H54 (cell line): ENCODE measurements at regions not wholly inside any gene's neighbourhood (a gene's known extent, or its start where the extent isn't known, plus 50 kb on each side); places are given as distances from the start of the nearest gene placed in this dataset.
"Not testable (repeated sequence)": the region's sequence is repeated elsewhere in the genome, so short reads cannot be mapped to it uniquely, and the experiment has no call there.

Experiments
- DNase-seq: peaks from one replicate; pipeline ENCODE4 v3.0.0; 2011; ENCODE audit warnings: low spot score, mixed read lengths; ENCODE audit not compliant: insufficient read length
- FAIRE-seq: peaks from 3 replicates; lab custom pipeline; 2011; peaks lifted over from hg19 to GRCh38; lab: Jason Lieb, UNC
- POLR2A ChIP-seq: IDR thresholded peaks from 2 replicates; pipeline ENCODE4 v1.6.1; 2011; ENCODE audit warnings: low read depth, mild to moderate bottlenecking, low read length

- no peak for FAIRE-seq
- no peak for TF ChIP-seq POLR2A
- DNase-seq, result no peak
Observed at GRCh38 chr2:133847591-133847990, 279.3 kb upstream of the NCKAP5 start.

DNA sequence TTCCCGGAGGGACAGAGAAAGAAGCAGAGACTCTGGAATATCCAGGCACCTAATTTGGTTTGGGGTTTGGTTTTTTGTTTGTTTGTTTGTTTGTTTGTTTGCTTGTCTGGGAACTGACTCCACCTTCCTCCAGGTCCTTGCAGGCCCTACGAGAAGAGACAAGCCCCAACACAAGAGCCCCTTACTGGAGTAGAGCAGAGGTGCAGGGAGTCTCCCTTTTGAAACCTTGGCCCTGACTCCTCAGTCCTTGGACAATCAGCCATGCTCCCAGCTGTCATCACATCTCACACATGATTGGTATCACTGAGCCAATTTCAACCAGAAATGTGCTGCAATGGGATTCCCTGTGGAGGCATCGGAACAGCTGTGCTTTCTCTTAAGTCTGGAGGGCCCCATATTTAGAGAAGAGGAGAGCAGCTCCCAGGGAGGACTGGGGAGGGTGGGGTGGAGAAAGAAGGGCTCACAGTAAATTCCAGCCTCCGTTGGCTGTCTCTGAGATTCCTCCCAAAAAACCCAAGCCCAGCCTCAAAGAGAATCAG is 279.9 kb upstream of the NCKAP5 start:
- TF ChIP-seq POLR2A, result no peak
- DNase-seq, result no peak
- FAIRE-seq, result no peak

DNA sequence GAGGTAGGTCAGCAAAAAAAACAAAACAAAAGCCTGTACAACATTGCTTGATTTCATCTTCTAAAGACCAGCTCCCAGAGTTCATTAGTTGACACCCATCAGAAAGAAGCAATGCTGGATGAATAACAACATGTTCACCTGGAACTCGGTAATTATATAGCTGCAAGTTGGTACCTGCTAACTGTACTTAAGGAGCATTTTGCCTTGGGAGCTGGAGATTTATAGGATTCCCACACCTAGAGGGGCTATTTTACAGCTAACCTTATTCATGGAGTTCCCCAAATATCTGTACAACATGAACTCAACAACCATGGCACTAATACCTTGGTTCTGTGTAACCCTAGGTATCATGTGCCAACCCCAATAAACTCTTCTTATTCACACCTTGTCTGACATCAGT is 281.1 kb upstream of the NCKAP5 start:
- DNase-seq (no peak), FAIRE-seq (no peak)
- no peak for TF ChIP-seq POLR2A

- TF ChIP-seq POLR2A, result no peak
- FAIRE-seq (no peak), DNase-seq (no peak)
Observed at GRCh38 chr2:133854603-133855200, 286.4 kb upstream of the NCKAP5 start.

- no peak for TF ChIP-seq POLR2A
- FAIRE-seq (no peak), DNase-seq (no peak)
Observed at GRCh38 chr2:133855526-133855925, 287.3 kb upstream of the NCKAP5 start.

DNA sequence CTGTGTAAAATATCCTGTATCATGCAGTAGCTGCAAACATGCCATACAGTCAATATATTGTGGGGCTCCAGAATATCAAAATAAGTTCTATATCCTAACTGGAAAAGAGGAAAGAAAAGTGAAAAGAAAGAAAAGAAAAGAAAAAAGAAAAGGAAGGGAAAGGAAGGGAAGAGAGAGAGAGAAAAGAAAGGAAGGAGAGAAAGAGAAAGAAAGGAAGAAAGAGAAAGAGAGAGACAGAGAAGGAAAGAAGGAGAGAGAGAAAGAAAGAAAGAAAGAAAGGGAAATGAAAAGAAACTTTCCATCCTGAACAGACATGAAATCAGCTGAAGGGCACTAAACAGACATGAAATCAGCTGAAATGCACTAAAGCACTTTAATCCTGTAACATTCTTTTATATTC is 288.4 kb upstream of the NCKAP5 start:
- no peak for FAIRE-seq
- no peak for TF ChIP-seq POLR2A
- DNase-seq, result no peak

- TF ChIP-seq POLR2A, result no peak
- FAIRE-seq (no peak), DNase-seq (no peak)
Observed at GRCh38 chr2:133859578-133859977, 291.3 kb upstream of the NCKAP5 start.

GRCh38 chr2:133862400-133862977 is 294.2 kb upstream of the NCKAP5 start:
- DNase-seq, result no peak
- no peak for FAIRE-seq
- no peak for TF ChIP-seq POLR2A

GRCh38 chr2:133863106-133863800 is 295.0 kb upstream of the NCKAP5 start:
- no peak for TF ChIP-seq POLR2A
- FAIRE-seq (no peak), DNase-seq (no peak)

DNA sequence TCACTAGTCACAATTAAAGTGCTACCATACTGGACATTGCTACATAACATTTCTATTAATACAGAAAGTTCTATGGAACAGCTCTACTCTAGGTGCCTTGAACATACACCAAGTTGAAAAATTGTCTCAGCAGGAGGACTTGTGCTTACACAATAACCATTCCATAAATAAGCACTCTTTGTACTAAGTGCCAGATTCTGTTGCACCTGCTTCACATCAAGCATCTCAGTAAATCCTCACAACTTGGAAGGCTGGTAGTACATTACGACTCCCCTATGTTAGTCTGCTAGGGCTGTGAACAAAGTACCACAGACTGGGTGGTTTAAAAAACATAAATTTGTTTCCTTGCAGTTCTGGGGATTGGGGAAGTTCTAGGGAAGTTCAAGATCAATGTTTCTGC is 296.9 kb upstream of the NCKAP5 start:
- no peak for TF ChIP-seq POLR2A
- FAIRE-seq (no peak), DNase-seq (no peak)

- no peak for TF ChIP-seq POLR2A
- DNase-seq (no peak), FAIRE-seq (no peak)
Observed at GRCh38 chr2:133867166-133867565, 298.9 kb upstream of the NCKAP5 start.

DNA sequence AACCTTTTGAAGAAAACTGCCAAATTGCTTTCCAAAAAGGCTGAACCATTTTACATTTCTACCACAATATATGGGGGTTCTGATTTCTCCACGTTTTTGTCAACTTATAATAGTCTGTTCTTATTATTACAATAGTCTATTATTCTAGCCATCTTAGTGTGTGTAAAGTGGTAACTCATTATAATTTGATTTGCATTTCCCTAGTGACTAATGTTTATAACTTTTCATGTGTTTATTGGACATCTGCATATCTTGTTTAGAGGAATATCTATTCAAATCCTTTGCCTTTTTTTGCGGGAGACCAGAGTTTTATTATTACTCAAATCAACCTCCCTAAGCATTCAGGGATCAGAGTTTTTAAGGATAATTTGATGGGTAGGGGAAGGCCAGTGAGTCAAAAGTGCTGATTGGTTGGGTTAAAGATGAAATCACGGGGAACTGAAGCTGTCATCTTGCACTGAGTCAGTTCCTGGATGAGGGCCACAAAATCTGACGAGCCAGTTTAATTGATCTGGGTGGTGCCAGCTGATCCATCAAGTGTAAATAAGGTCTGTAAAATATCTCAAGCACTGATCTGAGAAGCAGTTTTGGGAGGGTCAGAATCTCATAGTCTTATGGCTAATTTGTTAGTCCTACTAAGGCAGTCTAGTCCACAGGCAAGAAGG is 303.4 kb upstream of the NCKAP5 start:
- DNase-seq, result no peak
- no peak for TF ChIP-seq POLR2A
- no peak for FAIRE-seq

- no peak for FAIRE-seq
- no peak for DNase-seq
- no peak for TF ChIP-seq POLR2A
Observed at GRCh38 chr2:133878326-133878725, 310.1 kb upstream of the NCKAP5 start.

DNA sequence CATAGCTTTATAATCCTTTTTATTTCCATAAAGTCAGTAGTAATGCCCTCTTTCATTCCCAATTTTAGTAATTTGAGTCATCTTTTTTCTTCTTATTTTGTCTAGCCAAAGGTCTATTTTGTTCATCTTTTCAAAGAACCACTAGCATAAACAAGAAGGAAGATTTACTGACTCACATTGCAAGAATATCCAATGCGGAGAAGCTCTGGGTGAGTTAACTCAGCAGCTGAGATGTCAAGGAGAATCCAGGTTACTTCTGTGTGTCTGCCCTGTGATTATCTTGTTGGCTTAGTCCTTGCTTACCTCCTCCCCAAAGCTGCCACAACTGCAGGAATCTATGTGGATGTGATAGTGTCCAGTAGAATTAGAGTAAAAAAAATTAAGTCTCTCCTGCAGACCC is 311.4 kb upstream of the NCKAP5 start:
- DNase-seq (no peak), FAIRE-seq (no peak)
- TF ChIP-seq POLR2A, result no peak

GRCh38 chr2:133882159-133882558 is 313.9 kb upstream of the NCKAP5 start:
- FAIRE-seq, DNase-seq: not testable (repeated sequence)
